GM23248 (cell line): ENCODE measurements at regions not wholly inside any gene's neighbourhood (a gene's known extent, or its start where the extent isn't known, plus 50 kb on each side); places are given as distances from the start of the nearest gene placed in this dataset.

Experiments
- DNase-seq: peaks from one replicate; pipeline ENCODE4 v3.0.0-alpha.2; 2015
- H2AFZ ChIP-seq: fragments of 200-600 bp; sonication (generic); 2 replicates; pipeline ENCODE4 v1.6.1; 2016; ENCODE audit warnings: antibody characterized with exemption
- H3F3A ChIP-seq: fragments of 200-600 bp; sonication (generic); 2 replicates; pipeline ENCODE4 v1.6.1; 2016; ENCODE audit warnings: mild to moderate bottlenecking, antibody characterized with exemption, mixed run types; ENCODE audit not compliant: insufficient read depth
- H3K27ac ChIP-seq: fragments of 200-600 bp; sonication (generic); 2 replicates; pipeline ENCODE4 v1.5.1; 2016; ENCODE audit warnings: mild to moderate bottlenecking
- H3K27me3 ChIP-seq: fragments of 200-600 bp; sonication (generic); replicated peaks from 2 replicates; pipeline ENCODE4 v1.6.1; 2016; ENCODE audit warnings: mild to moderate bottlenecking; ENCODE audit not compliant: insufficient read depth
- H3K36me3 ChIP-seq: fragments of 200-600 bp; sonication (generic); 2 replicates; pipeline ENCODE4 v1.6.1; 2016; ENCODE audit warnings: low read depth, mild to moderate bottlenecking
- H3K4me1 ChIP-seq: fragments of 200-600 bp; sonication (generic); 2 replicates; pipeline ENCODE4 v1.6.1; 2016; ENCODE audit warnings: mild to moderate bottlenecking; ENCODE audit not compliant: insufficient read depth
- H3K4me2 ChIP-seq: fragments of 200-600 bp; sonication (generic); one replicate; pipeline ENCODE4 v1.6.1; 2016; ENCODE audit warnings: mild to moderate bottlenecking; ENCODE audit not compliant: unreplicated experiment
- H3K4me3 ChIP-seq: fragments of 200-600 bp; sonication (generic); 2 replicates; pipeline ENCODE4 v1.5.1; 2016; ENCODE audit warnings: mild to moderate bottlenecking
- H3K79me2 ChIP-seq: fragments of 200-600 bp; sonication (generic); 2 replicates; pipeline ENCODE4 v1.6.1; 2016; ENCODE audit warnings: mild to moderate bottlenecking; ENCODE audit not compliant: insufficient read depth
- H3K9ac ChIP-seq: fragments of 200-600 bp; sonication (generic); 2 replicates; pipeline ENCODE4 v1.6.1; 2016; ENCODE audit warnings: mild to moderate bottlenecking
- H3K9me2 ChIP-seq: fragments of 200-600 bp; sonication (generic); 2 replicates; pipeline ENCODE4 v1.6.1; 2016; ENCODE audit warnings: mixed run types, mild to moderate bottlenecking, moderate library complexity; ENCODE audit not compliant: insufficient read depth
- H3K9me3 ChIP-seq: fragments of 200-600 bp; sonication (generic); one replicate; pipeline ENCODE4 v1.6.1; 2017; ENCODE audit warnings: low read depth
- H4K20me1 ChIP-seq: fragments of 200-600 bp; sonication (generic); 2 replicates; pipeline ENCODE4 v1.6.0; 2016; ENCODE audit not compliant: insufficient read depth
- EZH2 ChIP-seq: fragments of 200-600 bp; sonication (generic); IDR thresholded peaks from 2 replicates; pipeline ENCODE4 v1.6.1; 2018; ENCODE audit warnings: antibody characterized with exemption, mild to moderate bottlenecking; ENCODE audit not compliant: insufficient read depth, poor library complexity, severe bottlenecking
- EZH2phosphoT487 ChIP-seq: fragments of 200-600 bp; sonication (generic); IDR thresholded peaks from 2 replicates; pipeline ENCODE4 v1.6.1; 2018; ENCODE audit warnings: antibody characterized with exemption, moderate library complexity, mild to moderate bottlenecking, low read depth; ENCODE audit not compliant: insufficient read depth
- WGBS, 2 experiments: methylation state at CpG; one replicate each; pipeline ENCODE4 v1.1.6; 2015 to 2017; ENCODE audit warnings: low lambda C conversion rate in 2 of 2, low coverage in 1 of 2; ENCODE audit errors: missing lambda C conversion rate in 2 of 2; 5-methylcytosine and 5-hydroxymethylcytosine counted together
- in situ Hi-C: fragments of 300-500 bp; cut with MboI; formaldehyde crosslinking; loops from 2 replicates; pipeline ENCODE4 v1.15.0; 2020

GRCh38 chr16:8178271-8178670, 412.0 kb downstream of the TMEM114 start:
- Histone ChIP-seq H3F3A (no peaks in the 10 kb centered on the region), H4K20me1 (no peaks in the 10 kb centered on the region)

DNA sequence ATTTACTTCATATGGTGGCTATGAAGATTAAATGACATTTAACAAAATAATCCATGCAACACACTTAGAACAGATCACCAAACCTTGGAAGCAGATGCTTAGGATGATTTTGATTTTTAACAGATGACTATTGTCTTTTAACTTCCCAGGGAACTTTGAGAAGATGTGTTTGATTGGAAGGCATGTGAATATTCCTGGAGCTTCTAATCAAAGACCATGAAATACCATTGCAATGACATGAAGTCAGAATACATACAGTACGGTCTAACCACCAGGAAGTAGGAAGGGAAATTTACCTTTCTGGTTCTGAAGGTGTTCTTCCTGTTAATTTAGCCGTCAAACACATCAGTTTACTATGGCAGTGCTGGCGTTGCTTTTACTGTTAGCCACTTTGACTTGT, 414.9 kb downstream of the TMEM114 start:
- H3K4me3 ChIP-seq: no peak overlapping the region
- H3K9ac ChIP-seq: no peak overlapping the region
- H3K4me1 ChIP-seq: no peaks in the 10 kb centered on the region
- no peaks in the 10 kb centered on the region for H3K36me3 ChIP-seq
- 7 to 11% methylated on average over 3 of the region's 3 CpGs for WGBS, 2 experiments
- no peaks in the 10 kb centered on the region for H4K20me1 ChIP-seq
- H3K9me3 ChIP-seq: no peaks in the 10 kb centered on the region
- H3K27ac ChIP-seq: no peak overlapping the region
- in situ Hi-C loops: no loop called here
- no peaks in the 10 kb centered on the region for H3K9me2 ChIP-seq
- H3K79me2 ChIP-seq: no peaks in the 10 kb centered on the region
- H3K4me2 ChIP-seq: no peak overlapping the region
- TF ChIP-seq EZH2 (no peak), EZH2phosphoT487 (no peak)
- H2AFZ ChIP-seq: no peak overlapping the region
- H3F3A ChIP-seq: no peaks in the 10 kb centered on the region
- no peak for DNase-seq
- no peaks in the 10 kb centered on the region for H3K27me3 ChIP-seq

More at GRCh38 chr16:8178271-8178670, 412.0 kb downstream of the TMEM114 start:
- no peak overlapping the region for H3K27ac ChIP-seq
- no peak overlapping the region for H2AFZ ChIP-seq
- H3K4me3 ChIP-seq: no peak overlapping the region
- WGBS, 2 experiments: 22 to 23% methylated on average over 8 of the region's 8 CpGs
- in situ Hi-C loops: no loop called here
- H3K79me2 ChIP-seq: no peaks in the 10 kb centered on the region
- no peaks in the 10 kb centered on the region for H3K9me2 ChIP-seq
- H3K9ac ChIP-seq: no peak overlapping the region
- no peaks in the 10 kb centered on the region for H3K36me3 ChIP-seq
- TF ChIP-seq EZH2phosphoT487 (no peak), EZH2 (no peak)
- DNase-seq: no peak
- no peaks in the 10 kb centered on the region for H3K9me3 ChIP-seq
- no peaks in the 10 kb centered on the region for H3K27me3 ChIP-seq
- H3K4me1 ChIP-seq: no peaks in the 10 kb centered on the region
- H3K4me2 ChIP-seq: no peak overlapping the region

- H3K9me3 ChIP-seq: no peaks in the 10 kb centered on the region
- no peaks in the 10 kb centered on the region for H3F3A ChIP-seq
- H3K4me2 ChIP-seq: no peak overlapping the region
- H3K79me2 ChIP-seq: no peaks in the 10 kb centered on the region
- H3K9ac ChIP-seq: no peak overlapping the region
- WGBS, 2 experiments: 19% methylated on average over 16 of the region's 16 CpGs
- in situ Hi-C loops: no loop called here
- H3K9me2 ChIP-seq: no peaks in the 10 kb centered on the region
- H3K4me1 ChIP-seq: no peaks in the 10 kb centered on the region
- no peaks in the 10 kb centered on the region for H3K36me3 ChIP-seq
- TF ChIP-seq EZH2 (no peak), EZH2phosphoT487 (no peak)
- no peak overlapping the region for H3K27ac ChIP-seq
- H3K4me3 ChIP-seq: no peak overlapping the region
- H3K27me3 ChIP-seq: no peaks in the 10 kb centered on the region
- no peak overlapping the region for H2AFZ ChIP-seq
- peak; percentile 79 for DNase-seq
- H4K20me1 ChIP-seq: no peaks in the 10 kb centered on the region
Observed at GRCh38 chr16:8173111-8173644, 417.1 kb downstream of the TMEM114 start.

- H3K27me3 ChIP-seq: no peaks in the 10 kb centered on the region
- no peaks in the 10 kb centered on the region for H3K9me2 ChIP-seq
- 42 to 45% methylated on average over 7 of the region's 7 CpGs for WGBS, 2 experiments
- no peaks in the 10 kb centered on the region for H4K20me1 ChIP-seq
- TF ChIP-seq EZH2 (no peak), EZH2phosphoT487 (no peak)
- no peaks in the 10 kb centered on the region for H3F3A ChIP-seq
- H3K27ac ChIP-seq: no peak overlapping the region
- H3K4me2 ChIP-seq: no peak overlapping the region
- no peak overlapping the region for H3K9ac ChIP-seq
- H3K36me3 ChIP-seq: no peaks in the 10 kb centered on the region
- H3K79me2 ChIP-seq: no peaks in the 10 kb centered on the region
- H3K4me1 ChIP-seq: no peaks in the 10 kb centered on the region
- H2AFZ ChIP-seq: no peak overlapping the region
- in situ Hi-C loops: no loop called here
- no peaks in the 10 kb centered on the region for H3K9me3 ChIP-seq
- no peak for DNase-seq
- no peak overlapping the region for H3K4me3 ChIP-seq
Observed at GRCh38 chr16:8172551-8172950, 417.8 kb downstream of the TMEM114 start.

- Histone ChIP-seq H3K4me3 (no peak overlapping the region), H3K36me3 (no peaks in the 10 kb centered on the region), H3K4me2 (no peak overlapping the region), H3K9me2 (no peaks in the 10 kb centered on the region), H3K79me2 (no peaks in the 10 kb centered on the region), H3K9me3 (no peaks in the 10 kb centered on the region), H3F3A (no peaks in the 10 kb centered on the region), H2AFZ (no peak overlapping the region), H4K20me1 (no peaks in the 10 kb centered on the region), H3K27ac (no peak overlapping the region), H3K4me1 (no peaks in the 10 kb centered on the region), H3K9ac (no peak overlapping the region), H3K27me3 (no peaks in the 10 kb centered on the region)
- no peak for TF ChIP-seq EZH2phosphoT487
- no peak for TF ChIP-seq EZH2
- in situ Hi-C loops: no loop called here
- DNase-seq: no peak
- WGBS, 2 experiments: 47 to 50% methylated on average over 10 of the region's 10 CpGs
Observed at GRCh38 chr16:8168016-8168415, 422.3 kb downstream of the TMEM114 start.
